ENCODE measurements at regions not wholly inside any gene's neighbourhood (a gene's known extent, or its start where the extent isn't known, plus 50 kb on each side); places are given as distances from the start of the nearest gene placed in this dataset.
A peak's percentile ranks its signal among the peaks of the same experiment; 100 is the strongest.
"Not testable (repeated sequence)": the region's sequence is repeated elsewhere in the genome, so short reads cannot be mapped to it uniquely, and the experiment has no call there.

DNA sequence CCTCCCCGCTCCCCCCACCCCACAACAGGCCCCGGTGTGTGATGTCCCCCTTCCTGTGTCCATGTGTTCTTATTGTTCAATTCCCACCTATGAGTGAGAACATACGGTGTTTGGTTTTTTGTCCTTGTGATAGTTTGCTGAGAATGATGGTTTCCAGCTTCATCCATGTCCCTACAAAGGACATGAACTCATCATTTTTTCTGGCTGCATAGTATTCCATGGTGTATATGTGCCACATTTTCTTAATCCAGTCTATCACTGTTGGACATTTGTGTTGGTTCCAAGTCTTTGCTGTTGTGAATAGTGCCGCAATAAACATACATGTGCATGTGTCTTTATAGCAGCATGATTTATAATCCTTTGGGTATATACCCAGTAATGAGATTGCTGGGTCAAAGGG, 104.3 kb downstream of the MTPN start:
- H3K9ac ChIP-seq; DNase-seq (ENCODE audit: low spot score); H3K4me2 ChIP-seq; H3K27ac Mint-ChIP-seq; H3K9me3 Mint-ChIP-seq; H3K36me3 ChIP-seq; H3K4me1 ChIP-seq; H3K27ac ChIP-seq; H3K79me2 ChIP-seq (ENCODE audit: low read depth); H4K20me1 ChIP-seq (ENCODE audit: low read depth); H3K36me3 Mint-ChIP-seq; H3K27me3 Mint-ChIP-seq (ENCODE audit: insufficient read depth, low read depth); H3F3A ChIP-seq (ENCODE audit: low read depth); H3K27me3 ChIP-seq; H2AFZ ChIP-seq (replicated peaks); H3K4me3 Mint-ChIP-seq; H3K9me3 ChIP-seq (ENCODE audit: low read depth); H3K4me1 Mint-ChIP-seq; H3K4me3 ChIP-seq: not testable (repeated sequence)

- H3K27me3 ChIP-seq = no peaks in the 10 kb centered on the region
- no peaks in the 10 kb centered on the region for H3K36me3 ChIP-seq
- H3K27me3 Mint-ChIP-seq (ENCODE audit: insufficient read depth, low read depth) = peaks cover 4% of the 10 kb centered on the region
- peaks cover 14% of the 10 kb centered on the region for H3K4me1 Mint-ChIP-seq
- H3K36me3 Mint-ChIP-seq = peaks cover 2% of the 10 kb centered on the region
- TF ChIP-seq EZH2phosphoT487 (IDR thresholded peaks at IDR 0.05) = no peak
- no peak for TF ChIP-seq EZH2 (IDR thresholded peaks at IDR 0.05)
- no peak for TF ChIP-seq CTCF (IDR thresholded peaks at IDR 0.05)
- no peak overlapping the region for H2AFZ ChIP-seq (replicated peaks)
- no peaks in the 10 kb centered on the region for H4K20me1 ChIP-seq (ENCODE audit: low read depth)
- H3K9me3 Mint-ChIP-seq = peaks cover 4% of the 10 kb centered on the region
- no peak overlapping the region for H3K4me2 ChIP-seq
- H3K79me2 ChIP-seq (ENCODE audit: low read depth) = no peaks in the 10 kb centered on the region
- H3K9me3 ChIP-seq (ENCODE audit: low read depth) = no peaks in the 10 kb centered on the region
- peaks cover 18% of the 10 kb centered on the region for H3K4me1 ChIP-seq
- no peak overlapping the region for H3K4me3 ChIP-seq
- peak; percentile 71 for DNase-seq (ENCODE audit: low spot score)
- peaks cover 19% of the 10 kb centered on the region for H3F3A ChIP-seq (ENCODE audit: low read depth)
- no peak overlapping the region for H3K9ac ChIP-seq
- H3K4me3 Mint-ChIP-seq = no peak overlapping the region
- H3K27ac Mint-ChIP-seq = no peak overlapping the region
- peak overlapping the region; percentile 37 for H3K27ac ChIP-seq
These were observed 114.2 kb upstream of the FAM180A start for GRCh38 chr7:135862586-135863340.

DNA sequence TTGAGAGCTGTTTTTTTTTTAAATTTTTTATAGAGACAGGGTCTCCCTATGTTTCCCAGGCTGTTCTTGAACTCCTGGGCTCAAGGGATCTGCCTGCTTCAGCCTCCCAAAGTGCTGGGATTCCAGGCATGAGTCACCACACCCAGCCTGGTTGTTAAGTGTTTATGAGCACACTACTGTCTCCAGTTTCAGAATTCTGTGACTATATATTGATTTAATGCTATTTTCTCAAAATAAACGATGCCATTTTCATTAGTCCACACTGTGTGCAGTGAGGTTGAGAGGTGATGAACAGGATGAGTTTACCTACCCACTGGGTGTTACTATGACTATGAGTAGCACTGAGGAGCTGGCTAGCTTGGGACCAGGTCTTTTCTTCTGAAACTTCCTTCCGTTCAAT, 110.9 kb upstream of the FAM180A start:
- H3K4me3 ChIP-seq = no peak overlapping the region
- Mint-ChIP-seq H3K36me3 (peaks cover 2% of the 10 kb centered on the region), H3K4me3 (no peak overlapping the region), H3K4me1 (peaks cover 11% of the 10 kb centered on the region), H3K27ac (no peak overlapping the region), H3K9me3 (peaks cover 6% of the 10 kb centered on the region), H3K27me3 (ENCODE audit: insufficient read depth, low read depth) (peaks cover 2% of the 10 kb centered on the region)
- no peaks in the 10 kb centered on the region for H3K79me2 ChIP-seq (ENCODE audit: low read depth)
- no peak for DNase-seq (ENCODE audit: low spot score)
- H3K36me3 ChIP-seq = no peaks in the 10 kb centered on the region
- no peak overlapping the region for H2AFZ ChIP-seq (replicated peaks)
- no peaks in the 10 kb centered on the region for H3K9me3 ChIP-seq (ENCODE audit: low read depth)
- H3F3A ChIP-seq (ENCODE audit: low read depth) = peaks cover 19% of the 10 kb centered on the region
- no peak overlapping the region for H3K27ac ChIP-seq
- no peaks in the 10 kb centered on the region for H3K27me3 ChIP-seq
- H3K4me1 ChIP-seq = peaks cover 18% of the 10 kb centered on the region
- TF ChIP-seq CTCF (IDR thresholded peaks at IDR 0.05) (no peak), EZH2 (IDR thresholded peaks at IDR 0.05) (no peak), EZH2phosphoT487 (IDR thresholded peaks at IDR 0.05) (no peak)
- no peak overlapping the region for H3K9ac ChIP-seq
- H3K4me2 ChIP-seq = no peak overlapping the region
- H4K20me1 ChIP-seq (ENCODE audit: low read depth) = no peaks in the 10 kb centered on the region

DNA sequence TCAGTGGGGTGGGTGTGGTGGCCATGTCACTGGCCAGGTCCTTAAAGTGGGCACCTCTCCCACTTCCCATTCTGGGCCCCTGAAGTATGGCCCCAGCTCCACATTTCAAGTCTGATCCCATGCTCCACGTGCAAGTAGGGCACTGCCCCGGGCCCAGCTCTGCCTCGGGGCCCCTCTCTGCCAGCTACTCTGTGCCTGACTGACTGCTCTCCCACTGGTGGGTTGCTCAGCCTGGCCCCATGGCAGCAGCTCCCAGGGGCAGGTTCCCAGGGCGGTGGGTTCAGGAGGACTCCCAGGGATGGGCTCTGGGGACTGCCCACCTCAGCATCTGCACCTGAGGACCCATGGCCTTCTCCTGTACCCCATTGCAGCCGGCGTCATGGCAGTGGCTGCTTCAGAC, 110.2 kb upstream of the FAM180A start:
- peaks cover 2% of the 10 kb centered on the region for H3K27me3 Mint-ChIP-seq (ENCODE audit: insufficient read depth, low read depth)
- H3K4me1 Mint-ChIP-seq = peaks cover 11% of the 10 kb centered on the region
- H3K4me2 ChIP-seq = no peak overlapping the region
- H4K20me1 ChIP-seq (ENCODE audit: low read depth) = no peaks in the 10 kb centered on the region
- no peak for TF ChIP-seq EZH2 (IDR thresholded peaks at IDR 0.05)
- TF ChIP-seq CTCF (IDR thresholded peaks at IDR 0.05) = no peak
- no peak for TF ChIP-seq EZH2phosphoT487 (IDR thresholded peaks at IDR 0.05)
- no peak overlapping the region for H3K4me3 Mint-ChIP-seq
- no peak for DNase-seq (ENCODE audit: low spot score)
- no peak overlapping the region for H3K9ac ChIP-seq
- no peak overlapping the region for H2AFZ ChIP-seq (replicated peaks)
- no peak overlapping the region for H3K27ac ChIP-seq
- H3K4me3 ChIP-seq = no peak overlapping the region
- no peaks in the 10 kb centered on the region for H3K79me2 ChIP-seq (ENCODE audit: low read depth)
- H3K27me3 ChIP-seq = no peaks in the 10 kb centered on the region
- H3F3A ChIP-seq (ENCODE audit: low read depth) = peaks cover 18% of the 10 kb centered on the region
- H3K36me3 Mint-ChIP-seq = peaks cover 2% of the 10 kb centered on the region
- no peaks in the 10 kb centered on the region for H3K9me3 ChIP-seq (ENCODE audit: low read depth)
- H3K36me3 ChIP-seq = no peaks in the 10 kb centered on the region
- peaks cover 14% of the 10 kb centered on the region for H3K4me1 ChIP-seq
- H3K9me3 Mint-ChIP-seq = peaks cover 6% of the 10 kb centered on the region
- H3K27ac Mint-ChIP-seq = no peak overlapping the region
